ENCODE measurements at regions not wholly inside any gene's neighbourhood (a gene's known extent, or its start where the extent isn't known, plus 50 kb on each side); places are given as distances from the start of the nearest gene placed in this dataset.

- TF ChIP-seq CTCF (IDR thresholded peaks at IDR 0.05; ENCODE audit: extremely low read depth in 1 of 2, insufficient read depth in 1 of 2, low read depth in 1 of 2, low read length in 2 of 2) (no peak), POLR2AphosphoS5 (IDR thresholded peaks at IDR 0.05; ENCODE audit: insufficient read depth, low read depth, low read length) (no peak)
Observed at GRCh38 chr11:103534959-103535358, 425.7 kb downstream of the DYNC2H1 start.
